ENCODE measurements at regions not wholly inside any gene's neighbourhood (a gene's known extent, or its start where the extent isn't known, plus 50 kb on each side); places are given as distances from the start of the nearest gene placed in this dataset.
A peak's percentile ranks its signal among the peaks of the same experiment; 100 is the strongest.

- Histone ChIP-seq H3K27ac (no peak overlapping the region), H3K27me3 (no peaks in the 10 kb centered on the region), H3K4me3 (no peak overlapping the region), H3K36me3 (no peaks in the 10 kb centered on the region), H3K9me3 (ENCODE audit: low read depth) (no peaks in the 10 kb centered on the region), H3K4me1 (ENCODE audit: low read depth) (no peaks in the 10 kb centered on the region)
- no peak for DNase-seq (ENCODE audit: low read depth in 1 of 2, low spot score in 1 of 2)
- TF ChIP-seq CTCF (IDR thresholded peaks at IDR 0.05; ENCODE audit: low read depth, low read length): no peak
Observed at GRCh38 chr7:41024126-41024525, 678.8 kb downstream of the INHBA start.

GRCh38 chr7:41020056-41020455 lies 682.8 kb downstream of the INHBA start:
- H3K9me3 ChIP-seq (ENCODE audit: low read depth): no peaks in the 10 kb centered on the region
- no peak for TF ChIP-seq CTCF (IDR thresholded peaks at IDR 0.05; ENCODE audit: low read depth, low read length)
- H3K27me3 ChIP-seq: no peaks in the 10 kb centered on the region
- H3K36me3 ChIP-seq: no peaks in the 10 kb centered on the region
- no peaks in the 10 kb centered on the region for H3K4me1 ChIP-seq (ENCODE audit: low read depth)
- DNase-seq (ENCODE audit: low read depth in 1 of 2, low spot score in 1 of 2): no peak
- no peak overlapping the region for H3K4me3 ChIP-seq
- no peak overlapping the region for H3K27ac ChIP-seq

- H3K27me3 ChIP-seq: no peaks in the 10 kb centered on the region
- no peak for DNase-seq (ENCODE audit: low read depth in 1 of 2, low spot score in 1 of 2)
- no peaks in the 10 kb centered on the region for H3K4me1 ChIP-seq (ENCODE audit: low read depth)
- no peak overlapping the region for H3K27ac ChIP-seq
- H3K4me3 ChIP-seq: no peak overlapping the region
- no peak for TF ChIP-seq CTCF (IDR thresholded peaks at IDR 0.05; ENCODE audit: low read depth, low read length)
- H3K9me3 ChIP-seq (ENCODE audit: low read depth): no peaks in the 10 kb centered on the region
- H3K36me3 ChIP-seq: no peaks in the 10 kb centered on the region
Observed at GRCh38 chr7:41013117-41013516, 689.8 kb downstream of the INHBA start.

- no peaks in the 10 kb centered on the region for H3K36me3 ChIP-seq
- H3K27ac ChIP-seq: no peak overlapping the region
- H3K4me3 ChIP-seq: no peak overlapping the region
- no peak for TF ChIP-seq CTCF (IDR thresholded peaks at IDR 0.05; ENCODE audit: low read depth, low read length)
- H3K4me1 ChIP-seq (ENCODE audit: low read depth): no peaks in the 10 kb centered on the region
- no peaks in the 10 kb centered on the region for H3K9me3 ChIP-seq (ENCODE audit: low read depth)
- no peaks in the 10 kb centered on the region for H3K27me3 ChIP-seq
- DNase-seq (ENCODE audit: low read depth in 1 of 2, low spot score in 1 of 2): no peak
Observed at GRCh38 chr7:41012041-41012440, 690.8 kb downstream of the INHBA start.

- no peak for TF ChIP-seq CTCF (IDR thresholded peaks at IDR 0.05; ENCODE audit: low read depth, low read length)
- Histone ChIP-seq H3K27ac (no peak overlapping the region), H3K36me3 (no peaks in the 10 kb centered on the region), H3K4me1 (ENCODE audit: low read depth) (no peaks in the 10 kb centered on the region), H3K4me3 (no peak overlapping the region), H3K9me3 (ENCODE audit: low read depth) (no peaks in the 10 kb centered on the region), H3K27me3 (no peaks in the 10 kb centered on the region)
- DNase-seq (ENCODE audit: low read depth in 1 of 2, low spot score in 1 of 2): peak in 1 of 2 donors; percentile 48
Observed at GRCh38 chr7:41010967-41011366, 691.9 kb downstream of the INHBA start.

- TF ChIP-seq CTCF (IDR thresholded peaks at IDR 0.05; ENCODE audit: low read depth, low read length): no peak
- DNase-seq (ENCODE audit: low read depth in 1 of 2, low spot score in 1 of 2): peak in 1 of 2 donors; percentile 15
- no peaks in the 10 kb centered on the region for H3K27me3 ChIP-seq
- H3K27ac ChIP-seq: no peak overlapping the region
- H3K36me3 ChIP-seq: no peaks in the 10 kb centered on the region
- H3K9me3 ChIP-seq (ENCODE audit: low read depth): no peaks in the 10 kb centered on the region
- H3K4me3 ChIP-seq: no peak overlapping the region
- H3K4me1 ChIP-seq (ENCODE audit: low read depth): no peaks in the 10 kb centered on the region
Observed at GRCh38 chr7:41010418-41010817, 692.5 kb downstream of the INHBA start.
